ENCODE measurements at regions not wholly inside any gene's neighbourhood (a gene's known extent, or its start where the extent isn't known, plus 50 kb on each side); places are given as distances from the start of the nearest gene placed in this dataset.

- no peak for DNase-seq
- in situ Hi-C loops (cut with MboI; ENCODE audit: low pct_unique_long_range_greater_than_20kb, low sequenced_read_pairs): no loop called here
These were observed 330.8 kb downstream of the PRL start for GRCh38 chr6:21965953-21966539.

- in situ Hi-C loops (cut with MboI; ENCODE audit: low pct_unique_long_range_greater_than_20kb, low sequenced_read_pairs): no loop called here
- no peak for DNase-seq
These were observed 329.5 kb downstream of the PRL start for GRCh38 chr6:21967056-21967974.

GRCh38 chr6:21968411-21968810 is 328.4 kb downstream of the PRL start:
- in situ Hi-C loops (cut with MboI; ENCODE audit: low pct_unique_long_range_greater_than_20kb, low sequenced_read_pairs): no loop called here
- DNase-seq: no peak

- in situ Hi-C loops (cut with MboI; ENCODE audit: low pct_unique_long_range_greater_than_20kb, low sequenced_read_pairs): no loop called here
These were observed 327.6 kb downstream of the PRL start for GRCh38 chr6:21969192-21969591.

GRCh38 chr6:21970569-21971300 is 326.1 kb downstream of the PRL start:
- in situ Hi-C loops (cut with MboI; ENCODE audit: low pct_unique_long_range_greater_than_20kb, low sequenced_read_pairs): no loop called here
- DNase-seq: peak; percentile 35

More at GRCh38 chr6:21969192-21969591, 327.6 kb downstream of the PRL start:
- DNase-seq: no peak

- no peak for DNase-seq
- in situ Hi-C loops (cut with MboI; ENCODE audit: low pct_unique_long_range_greater_than_20kb, low sequenced_read_pairs): no loop called here
These were observed 325.3 kb downstream of the PRL start for GRCh38 chr6:21971541-21971940.

GRCh38 chr6:21972516-21972915 is 324.3 kb downstream of the PRL start:
- no peak for DNase-seq
- in situ Hi-C loops (cut with MboI; ENCODE audit: low pct_unique_long_range_greater_than_20kb, low sequenced_read_pairs): no loop called here

- DNase-seq: no peak
- in situ Hi-C loops (cut with MboI; ENCODE audit: low pct_unique_long_range_greater_than_20kb, low sequenced_read_pairs): no loop called here
These were observed 319.5 kb downstream of the PRL start for GRCh38 chr6:21977346-21977745.

GRCh38 chr6:21981235-21981833 is 315.5 kb downstream of the PRL start:
- in situ Hi-C loops (cut with MboI; ENCODE audit: low pct_unique_long_range_greater_than_20kb, low sequenced_read_pairs): no loop called here
- no peak for DNase-seq

GRCh38 chr6:21984135-21984534 is 312.7 kb downstream of the PRL start:
- DNase-seq: no peak
- in situ Hi-C loops (cut with MboI; ENCODE audit: low pct_unique_long_range_greater_than_20kb, low sequenced_read_pairs): no loop called here

- no peak for DNase-seq
- in situ Hi-C loops (cut with MboI; ENCODE audit: low pct_unique_long_range_greater_than_20kb, low sequenced_read_pairs): no loop called here
These were observed 312.3 kb downstream of the PRL start for GRCh38 chr6:21984561-21984960.

GRCh38 chr6:21985904-21986303 is 310.9 kb downstream of the PRL start:
- DNase-seq: no peak
- in situ Hi-C loops (cut with MboI; ENCODE audit: low pct_unique_long_range_greater_than_20kb, low sequenced_read_pairs): no loop called here

- in situ Hi-C loops (cut with MboI; ENCODE audit: low pct_unique_long_range_greater_than_20kb, low sequenced_read_pairs): no loop called here
- DNase-seq: no peak
These were observed 310.1 kb downstream of the PRL start for GRCh38 chr6:21986703-21987102.

GRCh38 chr6:21987501-21987957 is 309.3 kb downstream of the PRL start:
- DNase-seq: peak; percentile 68
- in situ Hi-C loops (cut with MboI; ENCODE audit: low pct_unique_long_range_greater_than_20kb, low sequenced_read_pairs): no loop called here

- DNase-seq: no peak
- in situ Hi-C loops (cut with MboI; ENCODE audit: low pct_unique_long_range_greater_than_20kb, low sequenced_read_pairs): no loop called here
These were observed 306.3 kb downstream of the PRL start for GRCh38 chr6:21990577-21990976.

GRCh38 chr6:21992178-21992967 is 304.5 kb downstream of the PRL start:
- no peak for DNase-seq
- in situ Hi-C loops (cut with MboI; ENCODE audit: low pct_unique_long_range_greater_than_20kb, low sequenced_read_pairs): no loop called here

GRCh38 chr6:21993841-21994240 is 303.0 kb downstream of the PRL start:
- DNase-seq: no peak
- in situ Hi-C loops (cut with MboI; ENCODE audit: low pct_unique_long_range_greater_than_20kb, low sequenced_read_pairs): no loop called here

GRCh38 chr6:21994821-21995220 is 302.0 kb downstream of the PRL start:
- DNase-seq: no peak

GRCh38 chr6:21995318-21995717 is 301.5 kb downstream of the PRL start:
- in situ Hi-C loops (cut with MboI; ENCODE audit: low pct_unique_long_range_greater_than_20kb, low sequenced_read_pairs): no loop called here
- no peak for DNase-seq

More at GRCh38 chr6:21994821-21995220, 302.0 kb downstream of the PRL start:
- in situ Hi-C loops (cut with MboI; ENCODE audit: low pct_unique_long_range_greater_than_20kb, low sequenced_read_pairs): no loop called here

All from KBM-7 (cell line).